ENCODE measurements at regions not wholly inside any gene's neighbourhood (a gene's known extent, or its start where the extent isn't known, plus 50 kb on each side); places are given as distances from the start of the nearest gene placed in this dataset.

- no peak for DNase-seq (ENCODE audit: low read depth, low spot score)
Observed at GRCh38 chr6:102670735-102671134, 1277.2 kb downstream of the GRIK2 start.

GRCh38 chr6:102662851-102663250, 1269.3 kb downstream of the GRIK2 start:
- DNase-seq (ENCODE audit: low read depth, low spot score), result no peak

DNA sequence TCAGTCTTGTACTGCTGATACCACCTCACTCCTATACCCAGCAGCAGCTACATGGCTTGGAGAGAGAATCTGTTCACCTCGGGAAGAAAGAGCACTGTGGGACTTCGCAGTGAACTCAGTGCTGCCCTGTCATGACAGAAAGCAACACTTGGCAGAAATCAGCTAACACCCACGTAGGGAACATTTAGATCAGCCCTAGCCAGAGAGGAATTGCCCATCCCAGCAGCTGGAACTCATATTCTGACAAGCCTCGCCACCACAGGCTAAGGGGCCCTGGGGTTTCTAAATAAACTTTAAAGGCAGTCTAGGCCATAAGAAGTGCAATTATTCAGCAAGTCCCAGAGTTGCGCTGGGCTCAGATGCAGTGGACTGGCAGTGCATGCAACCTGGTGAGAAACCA, 1266.8 kb downstream of the GRIK2 start:
- DNase-seq (ENCODE audit: low read depth, low spot score), result no peak

DNA sequence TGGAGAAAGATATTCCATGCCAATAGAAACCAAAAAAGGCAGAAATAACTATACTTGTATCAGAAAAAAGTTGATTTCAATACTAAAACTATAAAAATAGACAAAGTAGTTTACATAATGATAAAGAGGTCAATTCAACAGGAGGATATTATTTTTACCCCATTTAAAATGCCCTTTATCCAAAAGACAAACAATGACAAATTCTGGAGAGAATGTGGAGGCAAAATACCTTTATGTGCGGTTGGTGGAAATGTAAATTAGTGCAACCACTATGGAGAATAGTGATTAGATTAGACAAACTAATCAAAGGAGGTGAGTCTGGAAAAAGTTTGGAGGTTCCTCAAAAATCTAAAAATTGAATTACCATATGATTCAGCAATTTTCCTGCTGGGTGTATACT, 1262.3 kb downstream of the GRIK2 start:
- no peak for DNase-seq (ENCODE audit: low read depth, low spot score)

DNA sequence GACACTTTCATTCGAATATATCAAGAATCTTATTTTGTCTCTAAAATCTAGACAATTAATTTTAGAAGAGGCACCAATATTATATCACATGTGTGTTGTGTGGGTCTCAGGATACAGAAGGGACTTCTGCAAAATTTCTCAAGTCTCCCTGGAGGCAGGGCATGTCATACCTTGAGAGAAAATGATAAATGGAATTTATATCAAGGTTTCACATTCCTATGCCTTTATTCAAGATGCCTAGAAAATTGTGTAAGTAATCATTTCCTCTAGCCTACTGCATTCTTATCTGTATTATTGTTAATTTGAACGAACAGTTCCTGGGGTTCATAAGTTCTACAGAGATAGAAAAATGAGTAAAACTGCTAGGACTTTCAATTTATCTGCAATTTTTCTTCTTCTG, 1247.9 kb downstream of the GRIK2 start:
- no peak for DNase-seq (ENCODE audit: low read depth, low spot score)

- no peak for DNase-seq (ENCODE audit: low read depth, low spot score)
Observed at GRCh38 chr6:102631921-102632320, 1238.4 kb downstream of the GRIK2 start.

DNA sequence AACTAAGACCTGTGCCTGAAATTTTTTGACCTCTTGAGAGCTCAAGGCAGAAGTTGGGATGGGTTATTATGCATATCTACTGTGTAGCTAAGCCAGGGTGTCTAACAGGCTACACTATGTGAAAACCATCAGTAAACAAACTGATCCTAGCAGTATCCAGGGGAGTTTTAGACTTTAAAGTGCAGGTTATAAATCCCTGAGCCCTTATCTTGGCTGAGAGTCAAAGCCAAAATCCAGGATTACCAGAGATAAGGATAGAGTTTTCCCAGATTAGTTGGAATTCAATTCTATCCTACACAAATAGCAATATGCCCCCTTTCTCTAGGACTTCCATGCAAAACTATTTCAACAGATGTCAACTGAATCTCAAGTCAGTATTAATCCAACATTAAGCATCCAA, 1229.7 kb downstream of the GRIK2 start:
- no peak for DNase-seq (ENCODE audit: low read depth, low spot score)

DNA sequence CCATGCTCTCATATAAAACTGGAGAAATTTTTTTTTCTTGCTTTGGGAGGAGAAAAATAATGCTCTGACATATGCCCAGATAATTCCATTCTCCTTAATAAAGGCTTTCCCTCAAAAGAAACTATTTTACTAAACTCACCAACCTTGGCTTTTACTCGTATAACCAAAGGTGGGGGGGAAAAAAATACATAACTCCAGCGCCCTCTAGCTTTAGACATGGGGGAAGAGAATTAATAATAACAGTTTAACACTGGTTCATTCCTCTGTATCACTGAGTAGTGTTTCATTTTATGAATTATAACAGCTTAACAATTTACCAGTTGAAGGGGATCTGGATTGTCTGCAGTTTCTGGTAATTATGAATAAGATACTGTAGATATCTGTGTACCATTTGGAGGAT, 1226.1 kb downstream of the GRIK2 start:
- no peak for DNase-seq (ENCODE audit: low read depth, low spot score)

- no peak for DNase-seq (ENCODE audit: low read depth, low spot score)
Observed at GRCh38 chr6:102582569-102582968, 1189.1 kb downstream of the GRIK2 start.

DNA sequence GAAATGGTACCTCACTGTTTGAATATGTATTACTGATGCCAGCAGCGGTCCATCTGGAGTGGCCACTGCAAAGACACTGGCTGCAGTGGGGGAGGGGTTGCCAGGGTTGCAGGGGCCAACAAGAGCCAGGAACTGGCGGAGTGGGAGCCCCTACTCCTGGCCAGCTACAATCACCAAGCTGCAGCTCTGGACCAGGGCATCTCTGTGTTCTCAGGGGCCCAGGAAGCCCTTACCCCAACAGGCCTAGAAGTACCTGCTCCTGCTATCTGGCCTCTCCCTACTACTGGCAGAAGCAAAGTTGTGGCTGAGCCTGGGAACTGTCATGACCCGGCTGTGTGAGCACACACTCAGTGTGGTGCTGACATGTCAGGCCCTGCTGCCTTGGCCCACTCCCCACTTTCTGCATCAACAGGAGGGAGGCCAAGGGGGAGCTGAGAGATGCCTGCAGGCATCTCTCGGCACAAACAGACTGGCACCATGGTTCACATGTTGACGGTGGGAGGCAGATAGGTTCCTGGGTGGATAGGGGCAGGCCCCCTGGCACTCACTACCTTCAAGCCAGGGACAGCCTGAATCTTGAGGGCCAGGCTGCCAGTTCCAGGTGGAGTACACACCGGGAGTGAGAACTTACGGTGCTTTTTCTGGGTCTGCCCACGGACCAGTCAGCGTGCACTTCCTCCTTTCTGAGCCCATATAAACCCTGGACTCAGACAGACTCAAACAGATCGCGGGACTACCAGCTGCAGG, 1188.0 kb downstream of the GRIK2 start:
- DNase-seq (ENCODE audit: low read depth, low spot score), result no peak

DNA sequence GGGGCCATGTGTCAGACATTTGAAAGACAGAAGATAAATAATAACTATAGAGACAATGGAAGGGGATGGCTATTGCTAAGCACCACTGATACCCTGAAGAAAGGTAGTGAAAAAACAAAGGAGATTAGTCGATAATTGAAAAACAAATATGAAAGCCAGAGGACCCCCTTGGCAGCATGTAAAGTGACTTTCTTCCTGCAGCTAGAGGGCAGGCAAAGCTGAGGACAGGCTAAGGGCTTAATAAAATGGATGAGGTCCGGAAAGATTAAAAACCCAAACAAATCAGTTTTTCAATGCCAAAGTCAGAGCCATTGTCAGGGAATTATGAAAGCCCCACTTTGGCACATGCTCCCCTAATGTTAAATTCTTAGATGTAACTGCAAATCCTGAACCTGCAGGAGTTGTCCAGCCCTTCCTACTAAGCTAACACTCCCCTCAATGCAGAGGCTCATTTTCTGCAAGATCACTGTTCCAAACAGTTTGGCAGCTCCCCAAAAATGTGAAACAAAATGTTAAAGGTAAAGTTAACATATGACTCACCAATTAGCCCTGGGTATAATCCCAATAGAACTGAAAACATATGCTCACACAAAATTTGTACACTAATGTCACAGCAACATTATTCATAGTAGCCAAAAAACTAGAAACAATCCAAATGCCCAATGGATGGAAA, 1177.9 kb downstream of the GRIK2 start:
- no peak for DNase-seq (ENCODE audit: low read depth, low spot score)

- DNase-seq (ENCODE audit: low read depth, low spot score), result no peak
Observed at GRCh38 chr6:102562713-102563112, 1169.2 kb downstream of the GRIK2 start.

- DNase-seq (ENCODE audit: low read depth, low spot score), result no peak
Observed at GRCh38 chr6:102553214-102553613, 1159.7 kb downstream of the GRIK2 start.

DNA sequence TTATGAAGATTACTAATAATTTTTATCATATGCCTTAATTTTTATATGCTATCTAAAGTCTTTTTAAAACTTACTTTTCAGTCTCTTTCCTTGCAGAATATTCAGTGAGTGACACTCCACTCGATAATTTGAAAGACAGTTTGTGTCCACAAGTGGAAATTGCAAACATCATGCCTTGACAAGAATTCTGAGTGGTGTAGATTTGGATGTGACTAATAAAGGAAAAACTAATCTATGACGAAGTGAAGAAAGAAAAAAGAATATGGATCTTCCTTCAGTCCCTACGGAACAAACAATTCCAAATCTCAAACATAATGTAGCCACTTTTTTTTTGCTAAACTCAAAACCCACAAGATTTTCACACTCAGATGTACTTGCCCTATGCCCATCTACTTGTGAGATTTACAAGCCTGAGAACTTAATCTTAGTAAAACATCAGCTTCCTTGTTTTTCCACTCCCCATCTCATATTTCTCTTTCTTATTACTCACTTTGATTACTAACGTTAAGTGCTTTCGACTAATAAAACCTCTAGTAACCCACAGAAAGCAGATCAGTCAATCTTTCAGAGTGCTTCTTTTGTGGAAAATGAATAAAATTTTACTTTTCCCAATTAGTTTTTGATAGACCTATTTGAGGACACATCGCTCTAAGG, 1155.8 kb downstream of the GRIK2 start:
- no peak for DNase-seq (ENCODE audit: low read depth, low spot score)

- DNase-seq (ENCODE audit: low read depth, low spot score), result no peak
Observed at GRCh38 chr6:102525336-102525735, 1131.8 kb downstream of the GRIK2 start.

- DNase-seq (ENCODE audit: low read depth, low spot score), result no peak
Observed at GRCh38 chr6:102520966-102521365, 1127.5 kb downstream of the GRIK2 start.

DNA sequence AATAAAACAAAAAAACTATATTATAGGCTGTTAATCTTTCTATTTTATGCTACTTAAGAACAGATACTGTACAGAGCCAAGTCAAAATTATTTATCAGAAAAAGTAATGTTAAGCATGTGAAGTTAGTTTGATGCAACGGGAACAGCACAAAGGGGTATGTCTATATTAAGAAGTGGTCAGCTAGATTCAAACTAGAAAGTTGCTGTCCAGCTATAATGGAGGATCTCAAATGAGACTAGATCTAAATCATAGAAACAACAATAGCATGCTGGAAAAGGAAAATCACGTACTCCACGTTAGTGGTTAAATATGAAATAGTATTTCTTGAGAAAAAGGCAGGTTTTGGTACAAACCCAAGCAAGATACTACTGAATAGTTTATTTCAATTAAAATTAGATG, 1124.0 kb downstream of the GRIK2 start:
- no peak for DNase-seq (ENCODE audit: low read depth, low spot score)

GRCh38 chr6:102501615-102502014, 1108.1 kb downstream of the GRIK2 start:
- no peak for DNase-seq (ENCODE audit: low read depth, low spot score)

DNA sequence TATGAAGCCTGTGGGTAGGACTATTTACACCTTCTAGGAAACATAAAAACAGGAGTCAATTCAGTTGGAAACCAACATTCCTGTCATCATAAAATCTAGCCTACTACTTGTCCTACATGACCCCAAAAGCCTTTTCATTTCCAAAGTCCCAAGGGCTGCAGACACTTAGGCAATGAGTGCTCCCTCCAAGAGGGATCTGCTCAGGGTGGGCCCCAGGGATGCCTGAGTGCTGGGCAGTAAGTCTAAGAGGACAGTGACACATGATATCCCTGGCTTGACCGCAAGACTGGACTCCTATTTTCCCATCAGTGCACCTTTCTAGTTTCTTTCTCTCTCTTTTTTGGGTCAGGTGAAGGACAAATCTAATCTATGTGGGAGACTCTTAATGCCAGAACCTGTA, 1101.3 kb downstream of the GRIK2 start:
- no peak for DNase-seq (ENCODE audit: low read depth, low spot score)

GRCh38 chr6:102493485-102493884, 1100.0 kb downstream of the GRIK2 start:
- no peak for DNase-seq (ENCODE audit: low read depth, low spot score)

GRCh38 chr6:102488729-102489128, 1095.2 kb downstream of the GRIK2 start:
- no peak for DNase-seq (ENCODE audit: low read depth, low spot score)

DNA sequence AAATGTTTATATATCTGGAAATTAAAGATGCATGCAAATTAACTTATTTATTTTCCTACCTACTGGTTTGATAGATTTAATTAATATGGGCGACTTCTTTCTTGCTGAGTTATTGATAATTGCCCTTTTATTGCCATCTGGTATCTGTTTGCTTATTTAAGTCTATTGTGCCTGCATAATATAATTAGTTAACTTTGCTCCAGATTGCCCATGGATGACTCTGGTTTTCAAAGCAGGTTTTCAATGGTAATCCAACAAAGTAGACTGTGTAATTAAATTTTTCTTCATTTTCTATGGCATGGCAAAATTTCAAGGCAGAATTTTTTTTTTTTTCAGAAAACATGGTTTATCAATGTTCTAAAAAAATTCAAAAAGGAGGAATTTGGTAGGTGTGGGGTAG, 1092.0 kb downstream of the GRIK2 start:
- DNase-seq (ENCODE audit: low read depth, low spot score), result no peak
